SK-N-SH treated with all-trans-retinoic acid at 6 μM for 48 hours (cell line): ENCODE measurements at regions not wholly inside any gene's neighbourhood (a gene's known extent, or its start where the extent isn't known, plus 50 kb on each side); places are given as distances from the start of the nearest gene placed in this dataset.

ENCODE experiments used
- ARNTL ChIP-seq: fragments of 450-650 bp; formaldehyde crosslinking; IDR thresholded peaks from 2 replicates; pipeline ENCODE4 v1.5.0; 2020; ENCODE audit warnings: low read depth, mild to moderate bottlenecking, moderate library complexity, borderline replicate concordance
- GLIS3 ChIP-seq: fragments of 250-450 bp; sonication (Bioruptor Pico); IDR thresholded peaks from 2 replicates; pipeline ENCODE4 v1.5.0; 2020; ENCODE audit warnings: mild to moderate bottlenecking, moderate library complexity
- PPARA ChIP-seq: fragments of 250-450 bp; sonication (Bioruptor Pico); IDR thresholded peaks from 2 replicates; pipeline ENCODE4 v1.5.0; 2020; ENCODE audit warnings: mild to moderate bottlenecking, borderline replicate concordance
- RARB ChIP-seq: fragments of 250-450 bp; sonication (Bioruptor Pico); IDR thresholded peaks from 2 replicates; pipeline ENCODE4 v1.8.0; 2021; ENCODE audit warnings: mild to moderate bottlenecking, moderate library complexity
- ZC3H10 ChIP-seq: fragments of 250-450 bp; sonication (Bioruptor Pico); IDR thresholded peaks from 2 replicates; pipeline ENCODE4 v1.5.1; 2021; ENCODE audit warnings: mild to moderate bottlenecking, moderate library complexity
- ZFP3 ChIP-seq: fragments of 250-450 bp; sonication (Bioruptor Pico); IDR thresholded peaks from 2 replicates; pipeline ENCODE4 v1.5.0; 2020; ENCODE audit warnings: mild to moderate bottlenecking, moderate library complexity
- ZFP30 ChIP-seq: fragments of 450-650 bp; formaldehyde crosslinking; IDR thresholded peaks from 2 replicates; pipeline ENCODE4 v1.5.0; 2022; ENCODE audit warnings: mild to moderate bottlenecking, moderate library complexity
- TF ChIP-seq, protein P1 (sequence below): fragments of 250-450 bp; sonication (Bioruptor Pico); IDR thresholded peaks from 2 replicates; pipeline ENCODE4 v1.5.0; 2020; ENCODE audit warnings: mild to moderate bottlenecking, moderate library complexity
- TF ChIP-seq, protein P2 (sequence below): fragments of 250-450 bp; sonication (Bioruptor Pico); IDR thresholded peaks from 2 replicates; pipeline ENCODE4 v1.8.0; 2021; ENCODE audit warnings: low read depth, mild to moderate bottlenecking, moderate library complexity, borderline replicate concordance
- TF ChIP-seq, protein P3 (sequence below): fragments of 250-450 bp; sonication (Bioruptor Pico); IDR thresholded peaks from 2 replicates; pipeline ENCODE4 v1.8.0; 2020; ENCODE audit warnings: mild to moderate bottlenecking, moderate library complexity, borderline replicate concordance

DNA sequence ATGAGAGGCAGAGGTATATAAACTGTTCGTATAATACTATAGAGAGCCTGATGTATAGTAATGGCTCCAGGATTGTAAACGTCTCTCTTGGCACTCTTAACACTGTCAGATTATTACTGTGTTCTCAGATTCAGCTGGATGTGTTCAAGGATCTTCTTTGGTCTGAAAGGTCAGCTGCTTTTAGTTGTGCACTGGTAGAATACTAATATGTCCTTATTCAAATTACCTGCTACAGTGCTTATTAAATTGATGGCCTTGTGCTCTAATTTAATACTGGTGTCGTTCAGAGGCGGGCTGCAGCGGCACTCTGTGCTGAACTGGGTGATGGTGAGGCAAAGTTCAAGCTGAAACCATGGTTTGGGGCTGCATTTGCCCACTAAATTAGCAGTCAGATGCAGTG is 216.7 kb upstream of the ARRDC3 start:
- no peak for TF ChIP-seq ZC3H10 (CRISPR knock-in tag)
- no peak for TF ChIP-seq ARNTL (CRISPR knock-in tag)
- TF ChIP-seq, protein P1, sequence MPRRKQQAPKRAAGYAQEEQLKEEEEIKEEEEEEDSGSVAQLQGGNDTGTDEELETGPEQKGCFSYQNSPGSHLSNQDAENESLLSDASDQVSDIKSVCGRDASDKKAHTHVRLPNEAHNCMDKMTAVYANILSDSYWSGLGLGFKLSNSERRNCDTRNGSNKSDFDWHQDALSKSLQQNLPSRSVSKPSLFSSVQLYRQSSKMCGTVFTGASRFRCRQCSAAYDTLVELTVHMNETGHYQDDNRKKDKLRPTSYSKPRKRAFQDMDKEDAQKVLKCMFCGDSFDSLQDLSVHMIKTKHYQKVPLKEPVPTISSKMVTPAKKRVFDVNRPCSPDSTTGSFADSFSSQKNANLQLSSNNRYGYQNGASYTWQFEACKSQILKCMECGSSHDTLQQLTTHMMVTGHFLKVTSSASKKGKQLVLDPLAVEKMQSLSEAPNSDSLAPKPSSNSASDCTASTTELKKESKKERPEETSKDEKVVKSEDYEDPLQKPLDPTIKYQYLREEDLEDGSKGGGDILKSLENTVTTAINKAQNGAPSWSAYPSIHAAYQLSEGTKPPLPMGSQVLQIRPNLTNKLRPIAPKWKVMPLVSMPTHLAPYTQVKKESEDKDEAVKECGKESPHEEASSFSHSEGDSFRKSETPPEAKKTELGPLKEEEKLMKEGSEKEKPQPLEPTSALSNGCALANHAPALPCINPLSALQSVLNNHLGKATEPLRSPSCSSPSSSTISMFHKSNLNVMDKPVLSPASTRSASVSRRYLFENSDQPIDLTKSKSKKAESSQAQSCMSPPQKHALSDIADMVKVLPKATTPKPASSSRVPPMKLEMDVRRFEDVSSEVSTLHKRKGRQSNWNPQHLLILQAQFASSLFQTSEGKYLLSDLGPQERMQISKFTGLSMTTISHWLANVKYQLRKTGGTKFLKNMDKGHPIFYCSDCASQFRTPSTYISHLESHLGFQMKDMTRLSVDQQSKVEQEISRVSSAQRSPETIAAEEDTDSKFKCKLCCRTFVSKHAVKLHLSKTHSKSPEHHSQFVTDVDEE (CRISPR knock-in tag), result no peak
- TF ChIP-seq, protein P2, sequence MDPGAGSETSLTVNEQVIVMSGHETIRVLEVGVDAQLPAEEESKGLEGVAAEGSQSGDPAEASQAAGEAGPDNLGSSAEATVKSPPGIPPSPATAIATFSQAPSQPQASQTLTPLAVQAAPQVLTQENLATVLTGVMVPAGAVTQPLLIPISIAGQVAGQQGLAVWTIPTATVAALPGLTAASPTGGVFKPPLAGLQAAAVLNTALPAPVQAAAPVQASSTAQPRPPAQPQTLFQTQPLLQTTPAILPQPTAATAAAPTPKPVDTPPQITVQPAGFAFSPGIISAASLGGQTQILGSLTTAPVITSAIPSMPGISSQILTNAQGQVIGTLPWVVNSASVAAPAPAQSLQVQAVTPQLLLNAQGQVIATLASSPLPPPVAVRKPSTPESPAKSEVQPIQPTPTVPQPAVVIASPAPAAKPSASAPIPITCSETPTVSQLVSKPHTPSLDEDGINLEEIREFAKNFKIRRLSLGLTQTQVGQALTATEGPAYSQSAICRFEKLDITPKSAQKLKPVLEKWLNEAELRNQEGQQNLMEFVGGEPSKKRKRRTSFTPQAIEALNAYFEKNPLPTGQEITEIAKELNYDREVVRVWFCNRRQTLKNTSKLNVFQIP (CRISPR knock-in tag), result no peak
- TF ChIP-seq ZFP3 (CRISPR knock-in tag), result no peak
- no peak for TF ChIP-seq GLIS3 (CRISPR knock-in tag)
- TF ChIP-seq PPARA (CRISPR knock-in tag), result no peak
- no peak for TF ChIP-seq RARB (CRISPR knock-in tag)
- TF ChIP-seq, protein P3, sequence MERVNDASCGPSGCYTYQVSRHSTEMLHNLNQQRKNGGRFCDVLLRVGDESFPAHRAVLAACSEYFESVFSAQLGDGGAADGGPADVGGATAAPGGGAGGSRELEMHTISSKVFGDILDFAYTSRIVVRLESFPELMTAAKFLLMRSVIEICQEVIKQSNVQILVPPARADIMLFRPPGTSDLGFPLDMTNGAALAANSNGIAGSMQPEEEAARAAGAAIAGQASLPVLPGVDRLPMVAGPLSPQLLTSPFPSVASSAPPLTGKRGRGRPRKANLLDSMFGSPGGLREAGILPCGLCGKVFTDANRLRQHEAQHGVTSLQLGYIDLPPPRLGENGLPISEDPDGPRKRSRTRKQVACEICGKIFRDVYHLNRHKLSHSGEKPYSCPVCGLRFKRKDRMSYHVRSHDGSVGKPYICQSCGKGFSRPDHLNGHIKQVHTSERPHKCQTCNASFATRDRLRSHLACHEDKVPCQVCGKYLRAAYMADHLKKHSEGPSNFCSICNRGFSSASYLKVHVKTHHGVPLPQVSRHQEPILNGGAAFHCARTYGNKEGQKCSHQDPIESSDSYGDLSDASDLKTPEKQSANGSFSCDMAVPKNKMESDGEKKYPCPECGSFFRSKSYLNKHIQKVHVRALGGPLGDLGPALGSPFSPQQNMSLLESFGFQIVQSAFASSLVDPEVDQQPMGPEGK (CRISPR knock-in tag), result no peak
- no peak for TF ChIP-seq ZFP30
